Mesenchymal stem cell (in vitro differentiated cells and primary cell): ENCODE measurements at regions not wholly inside any gene's neighbourhood (a gene's known extent, or its start where the extent isn't known, plus 50 kb on each side); places are given as distances from the start of the nearest gene placed in this dataset.

Source experiments
- DNase-seq: peaks from one replicate; pipeline ENCODE4 v3.0.0-alpha.2; 2013
- H2AFZ ChIP-seq: one replicate; pipeline ENCODE4 v1.6.1; 2013; ENCODE audit warnings: low read depth, mild to moderate bottlenecking, control low read depth, inconsistent platforms, low read length, moderate library complexity
- H2AK5ac ChIP-seq: 2 replicates; pipeline ENCODE4 v1.6.1; 2013; ENCODE audit warnings: low read length, moderate library complexity, mild to moderate bottlenecking, inconsistent platforms; ENCODE audit not compliant: severe bottlenecking
- H2BK120ac ChIP-seq: one replicate; pipeline ENCODE4 v1.6.1; 2013; ENCODE audit warnings: low read depth, mild to moderate bottlenecking, inconsistent platforms, low read length, moderate library complexity
- H2BK12ac ChIP-seq, 2 experiments: one replicate each; pipeline ENCODE4 v1.6.1; 2013; ENCODE audit warnings: inconsistent platforms in 2 of 2, low read length in 2 of 2, mild to moderate bottlenecking in 2 of 2, moderate library complexity in 2 of 2, control low read depth in 1 of 2
- H2BK15ac ChIP-seq: one replicate; pipeline ENCODE4 v1.6.1; 2013; ENCODE audit warnings: mild to moderate bottlenecking, low read depth, inconsistent platforms; ENCODE audit not compliant: poor library complexity, severe bottlenecking
- H2BK5ac ChIP-seq: 2 replicates; pipeline ENCODE4 v1.6.1; 2013; ENCODE audit warnings: low read depth, mild to moderate bottlenecking, low read length, control low read depth, inconsistent platforms; ENCODE audit not compliant: poor library complexity, severe bottlenecking
- H3K14ac ChIP-seq, 2 experiments: one replicate each; pipeline ENCODE4 v1.6.1; 2013; ENCODE audit warnings: inconsistent platforms in 2 of 2, low read length in 2 of 2, control low read depth in 1 of 2, mild to moderate bottlenecking in 1 of 2, moderate library complexity in 1 of 2
- H3K18ac ChIP-seq, 2 experiments: one replicate each; pipeline ENCODE4 v1.6.1; 2013; ENCODE audit warnings: inconsistent platforms in 2 of 2, low read length in 2 of 2, control low read depth in 1 of 2, low read depth in 1 of 2, mild to moderate bottlenecking in 1 of 2
- H3K23ac ChIP-seq, 2 experiments: one replicate each; pipeline ENCODE4 v1.6.1; 2013; ENCODE audit warnings: inconsistent platforms in 2 of 2, low read length in 2 of 2, mild to moderate bottlenecking in 2 of 2, moderate library complexity in 2 of 2, control low read depth in 1 of 2
- H3K27ac ChIP-seq: 2 replicates; pipeline ENCODE4 v1.5.1; 2013; ENCODE audit warnings: mild to moderate bottlenecking, moderate library complexity, low read length, control low read depth, inconsistent platforms; ENCODE audit not compliant: poor library complexity, severe bottlenecking
- H3K27me3 ChIP-seq, 2 experiments: 2 replicates each; pipeline versions ENCODE4 v1.6.1 to v1.7.0; 2013; ENCODE audit warnings: low read length in 2 of 2, mild to moderate bottlenecking in 2 of 2, moderate library complexity in 2 of 2, control low read depth in 1 of 2, inconsistent platforms in 1 of 2; ENCODE audit not compliant: control insufficient read depth in 1 of 2, insufficient read depth in 1 of 2
- H3K36me3 ChIP-seq, 2 experiments: 2 replicates each; pipeline versions ENCODE4 v1.6.1 to v1.7.0; 2013; ENCODE audit warnings: low read length in 2 of 2, control low read depth in 1 of 2, inconsistent platforms in 1 of 2, low read depth in 1 of 2, mild to moderate bottlenecking in 1 of 2; ENCODE audit not compliant: insufficient read depth in 2 of 2, control insufficient read depth in 1 of 2
- H3K4ac ChIP-seq, 2 experiments: one replicate each; pipeline ENCODE4 v1.6.1; 2013; ENCODE audit warnings: inconsistent platforms in 2 of 2, low read length in 2 of 2, mild to moderate bottlenecking in 2 of 2, moderate library complexity in 2 of 2, control low read depth in 1 of 2, low read depth in 1 of 2
- H3K4me1 ChIP-seq: 2 replicates; pipeline ENCODE4 v1.6.1; 2013; ENCODE audit warnings: low read depth, low read length, control low read depth; ENCODE audit not compliant: control insufficient read depth, insufficient read depth
- H3K4me2 ChIP-seq: 2 replicates; pipeline ENCODE4 v1.6.1; 2013; ENCODE audit warnings: low read length, mild to moderate bottlenecking, inconsistent platforms; ENCODE audit not compliant: poor library complexity, severe bottlenecking
- H3K4me3 ChIP-seq, 2 experiments: 2 replicates each; pipeline versions ENCODE4 v1.5.1 to v1.7.0; 2013; ENCODE audit warnings: low read length in 2 of 2, mild to moderate bottlenecking in 2 of 2, control low read depth in 1 of 2, low read depth in 1 of 2; ENCODE audit not compliant: insufficient read depth in 1 of 2
- H3K79me1 ChIP-seq: replicated peaks from 2 replicates; pipeline ENCODE4 v1.6.1; 2013; ENCODE audit warnings: mild to moderate bottlenecking, control low read depth, low read length, inconsistent platforms; ENCODE audit not compliant: poor library complexity, severe bottlenecking
- H3K9ac ChIP-seq: 2 replicates; pipeline ENCODE4 v1.7.0; 2013; ENCODE audit warnings: mild to moderate bottlenecking, low read length, moderate library complexity
- H3K9me3 ChIP-seq: 2 replicates; pipeline ENCODE4 v1.7.0; 2013; ENCODE audit warnings: mild to moderate bottlenecking, low read length; ENCODE audit not compliant: control insufficient read depth
- H4K8ac ChIP-seq: one replicate; pipeline ENCODE4 v1.6.1; 2013; ENCODE audit warnings: inconsistent platforms, mild to moderate bottlenecking, low read length, moderate library complexity
- H4K91ac ChIP-seq: one replicate; pipeline ENCODE4 v1.6.1; 2013; ENCODE audit warnings: mild to moderate bottlenecking, low read length, inconsistent platforms
- WGBS: methylation state at CpG from one replicate; pipeline ENCODE4 v1.1.7; 2013; ENCODE audit warnings: mixed read lengths; 5-methylcytosine and 5-hydroxymethylcytosine counted together

GRCh38 chr10:35895331-35895730 lies 253.2 kb upstream of the FZD8 start:
- Histone ChIP-seq H2AK5ac (no peak overlapping the region), H4K8ac (no peak overlapping the region), H3K27me3 (no peaks in the 10 kb centered on the region), H3K36me3 (no peaks in the 10 kb centered on the region), H3K27ac (no peak overlapping the region), H2BK120ac (no peak overlapping the region), H3K14ac (no peak overlapping the region), H3K9ac (peak overlapping the region; percentile 48), H4K91ac (no peak overlapping the region), H3K4me3 (no peak overlapping the region), H3K18ac (no peak overlapping the region), H3K23ac (no peak overlapping the region), H2AFZ (no peak overlapping the region), H2BK15ac (no peak overlapping the region), H3K4me1 (no peaks in the 10 kb centered on the region), H3K9me3 (no peaks in the 10 kb centered on the region), H2BK5ac (no peak overlapping the region), H3K4ac (no peak overlapping the region), H3K4me2 (no peak overlapping the region), H3K79me1 (no peaks in the 10 kb centered on the region), H2BK12ac (peak overlapping the region in 1 of 2 experiments; percentile 45)
- WGBS = 29% methylated on average over 1 of the region's 2 CpGs
- no peak for DNase-seq

GRCh38 chr10:35892526-35892925 lies 250.4 kb upstream of the FZD8 start:
- Histone ChIP-seq H3K4me3 (no peak overlapping the region), H2AFZ (no peak overlapping the region), H3K27me3 (no peaks in the 10 kb centered on the region), H3K14ac (no peak overlapping the region), H2BK15ac (no peak overlapping the region), H4K91ac (no peak overlapping the region), H4K8ac (no peak overlapping the region), H2BK120ac (no peak overlapping the region), H2BK5ac (no peak overlapping the region), H3K4me2 (no peak overlapping the region), H3K4ac (no peak overlapping the region), H3K18ac (peak overlapping the region in 1 of 2 experiments; percentile 53), H3K4me1 (no peaks in the 10 kb centered on the region), H2BK12ac (no peak overlapping the region), H3K79me1 (no peaks in the 10 kb centered on the region), H3K9me3 (no peaks in the 10 kb centered on the region), H3K9ac (no peak overlapping the region), H3K27ac (no peak overlapping the region), H2AK5ac (no peak overlapping the region), H3K23ac (no peak overlapping the region), H3K36me3 (no peaks in the 10 kb centered on the region)
- 80% methylated on average over 3 of the region's 3 CpGs for WGBS
- DNase-seq = peak; percentile 48

GRCh38 chr10:35890676-35891495 lies 248.8 kb upstream of the FZD8 start:
- Histone ChIP-seq H3K14ac (no peak overlapping the region), H3K4me2 (no peak overlapping the region)

GRCh38 chr10:35889971-35890675 lies 248.0 kb upstream of the FZD8 start:
- no peak overlapping the region for H3K27ac ChIP-seq
- no peak overlapping the region for H2AFZ ChIP-seq
- no peak overlapping the region for H2BK5ac ChIP-seq
- peak overlapping the region in 1 of 2 experiments; percentile 58 for H2BK12ac ChIP-seq
- H4K8ac ChIP-seq = no peak overlapping the region
- H4K91ac ChIP-seq = no peak overlapping the region
- no peak overlapping the region for H3K23ac ChIP-seq
- under 1% methylated on average over 13 of the region's 14 CpGs for whole genome bisulfite sequencing
- H3K9ac ChIP-seq = no peak overlapping the region
- H3K9me3 ChIP-seq = no peaks in the 10 kb centered on the region
- H3K14ac ChIP-seq = no peak overlapping the region
- H3K4me3 ChIP-seq = no peak overlapping the region
- no peak overlapping the region for H2AK5ac ChIP-seq
- H3K4ac ChIP-seq = no peak overlapping the region
- H3K4me2 ChIP-seq = no peak overlapping the region
- no peaks in the 10 kb centered on the region for H3K4me1 ChIP-seq
- H3K27me3 ChIP-seq = no peaks in the 10 kb centered on the region
- no peaks in the 10 kb centered on the region for H3K79me1 ChIP-seq
- DNase-seq = peak; percentile 94
- H2BK15ac ChIP-seq = no peak overlapping the region
- H2BK120ac ChIP-seq = no peak overlapping the region
- no peaks in the 10 kb centered on the region for H3K36me3 ChIP-seq
- peak overlapping the region; percentile 46 to 85 for H3K18ac ChIP-seq

More at GRCh38 chr10:35890676-35891495, 248.8 kb upstream of the FZD8 start:
- DNase-seq = peak; percentile 55
- Histone ChIP-seq H3K79me1 (no peaks in the 10 kb centered on the region), H3K36me3 (no peaks in the 10 kb centered on the region), H3K4me3 (no peak overlapping the region), H4K91ac (no peak overlapping the region), H2BK120ac (no peak overlapping the region), H4K8ac (peak overlapping the region; percentile 77), H2AK5ac (no peak overlapping the region), H3K23ac (no peak overlapping the region), H3K9ac (no peak overlapping the region), H2BK15ac (no peak overlapping the region), H3K4ac (no peak overlapping the region), H3K4me1 (no peaks in the 10 kb centered on the region), H3K18ac (peak overlapping the region in 1 of 2 experiments; percentile 85), H2BK5ac (no peak overlapping the region), H2BK12ac (no peak overlapping the region), H3K27me3 (no peaks in the 10 kb centered on the region), H3K9me3 (no peaks in the 10 kb centered on the region), H2AFZ (no peak overlapping the region), H3K27ac (no peak overlapping the region)
- WGBS = 6% methylated on average over 2 of the region's 2 CpGs
